AG20443 (cell line): ENCODE measurements at regions not wholly inside any gene's neighbourhood (a gene's known extent, or its start where the extent isn't known, plus 50 kb on each side); places are given as distances from the start of the nearest gene placed in this dataset.
"Not testable (repeated sequence)": the region's sequence is repeated elsewhere in the genome, so short reads cannot be mapped to it uniquely, and the experiment has no call there.

Experiments used
- DNase-seq: peaks from one replicate; pipeline ENCODE4 v3.0.0; 2012; ENCODE audit warnings: low spot score, mixed read lengths

DNA sequence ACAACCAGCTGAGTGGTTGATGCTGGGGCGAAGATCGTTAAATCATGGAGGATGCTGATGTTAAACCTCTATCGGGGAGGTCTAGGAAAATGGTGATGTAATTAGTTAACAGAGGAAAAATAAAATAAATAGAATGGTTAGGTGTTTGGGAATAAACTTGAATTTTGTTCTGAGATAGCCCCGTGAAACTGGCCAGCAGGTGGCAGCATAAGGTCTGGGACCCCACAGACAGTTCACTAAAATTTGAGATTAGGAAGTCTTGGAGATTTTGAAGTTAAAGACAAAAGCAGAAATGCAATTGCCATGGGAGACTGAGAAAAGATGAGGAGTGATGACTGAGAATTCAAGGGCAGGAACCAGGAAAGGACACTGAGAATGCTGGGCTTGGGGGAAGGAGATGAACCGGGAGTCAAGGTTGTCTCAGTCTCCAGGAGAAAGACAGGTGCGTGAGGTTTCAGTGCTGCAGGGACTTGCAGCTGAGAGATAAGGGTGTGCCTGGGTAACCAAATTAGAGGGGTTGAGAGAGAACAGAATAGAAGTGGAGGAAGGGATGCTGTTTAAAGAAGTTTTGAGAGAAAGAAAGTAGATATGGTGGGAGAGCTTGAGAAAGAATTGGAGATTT, 248.0 kb downstream of the ZNF92 start:
- DNase-seq: not testable (repeated sequence)

DNA sequence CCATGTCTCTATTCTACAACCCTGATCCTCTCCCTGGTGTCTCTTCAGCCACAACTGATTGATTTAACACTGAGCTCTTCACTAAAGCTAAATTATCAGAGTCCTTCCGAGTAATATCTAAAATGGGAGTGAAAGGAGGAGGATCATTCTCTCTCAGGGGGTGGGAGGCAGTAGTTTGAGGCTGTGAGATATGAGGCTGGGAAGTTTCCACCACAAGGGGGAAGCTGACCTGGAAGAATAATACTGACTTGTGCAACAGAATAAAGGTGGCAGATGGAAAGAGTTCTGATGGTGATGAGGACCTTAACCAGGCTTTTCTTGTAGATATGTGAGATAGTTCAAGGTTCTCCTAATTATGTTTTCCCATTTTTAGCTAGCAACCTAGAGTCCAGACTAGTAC, 241.6 kb upstream of the VKORC1L1 start:
- DNase-seq: not testable (repeated sequence)

DNA sequence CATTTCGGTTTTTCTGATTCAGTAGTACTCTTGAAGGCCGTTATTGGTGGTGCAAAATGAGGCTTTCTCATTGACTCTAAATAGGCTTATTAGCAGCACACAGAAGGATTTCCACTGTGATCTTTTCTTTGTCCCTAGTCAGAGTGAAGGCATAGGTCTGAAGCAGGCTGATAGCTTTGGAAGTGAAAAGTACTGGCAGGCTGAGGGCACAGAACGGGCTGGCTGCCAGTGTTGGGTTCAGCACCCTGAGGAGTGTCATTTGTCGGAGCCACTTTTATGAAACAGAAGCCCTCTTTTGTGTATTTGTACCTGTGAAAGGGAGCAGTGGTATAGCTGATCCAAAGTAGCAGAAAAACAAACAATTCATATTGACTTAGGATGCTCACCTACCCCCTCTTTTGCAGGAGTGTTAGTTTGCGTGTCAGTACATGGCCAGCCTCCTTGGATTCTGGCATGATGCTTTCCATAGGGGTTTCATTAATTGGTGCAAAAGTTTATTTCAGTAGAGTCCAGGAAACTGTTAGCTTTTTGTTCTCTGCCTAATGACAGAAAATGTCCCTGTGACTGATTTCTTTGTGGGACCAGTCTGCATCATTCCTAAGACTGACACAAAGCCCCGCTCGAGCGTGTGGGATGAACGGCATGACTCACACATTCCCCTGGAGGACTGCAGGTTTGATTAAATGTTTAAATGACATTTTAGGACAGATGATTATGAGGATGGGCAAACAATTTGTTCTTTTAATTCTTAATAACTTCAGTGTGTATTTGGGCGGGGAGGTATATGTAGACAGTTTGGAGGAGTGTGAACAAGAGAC, 239.1 kb upstream of the VKORC1L1 start:
- not testable (repeated sequence) for DNase-seq

DNA sequence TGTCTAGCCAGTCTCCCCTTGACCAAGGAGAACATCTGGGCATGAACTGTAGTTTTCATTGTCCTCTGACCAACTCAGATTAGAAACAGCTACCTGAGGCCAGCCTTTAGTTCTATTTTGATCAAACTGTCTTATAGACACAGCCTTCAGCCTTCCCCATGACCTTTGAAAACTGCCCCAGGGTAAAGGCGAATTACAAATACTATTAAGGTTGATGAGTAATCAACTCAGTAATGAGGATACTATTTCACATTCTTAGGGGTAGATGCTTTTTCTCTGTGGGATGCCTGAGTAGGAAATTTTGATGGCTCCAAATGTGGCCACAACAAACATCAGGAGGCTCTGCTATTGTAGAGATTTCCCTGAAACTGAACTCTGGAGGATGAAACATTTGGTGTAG, 234.0 kb upstream of the VKORC1L1 start:
- not testable (repeated sequence) for DNase-seq

DNA sequence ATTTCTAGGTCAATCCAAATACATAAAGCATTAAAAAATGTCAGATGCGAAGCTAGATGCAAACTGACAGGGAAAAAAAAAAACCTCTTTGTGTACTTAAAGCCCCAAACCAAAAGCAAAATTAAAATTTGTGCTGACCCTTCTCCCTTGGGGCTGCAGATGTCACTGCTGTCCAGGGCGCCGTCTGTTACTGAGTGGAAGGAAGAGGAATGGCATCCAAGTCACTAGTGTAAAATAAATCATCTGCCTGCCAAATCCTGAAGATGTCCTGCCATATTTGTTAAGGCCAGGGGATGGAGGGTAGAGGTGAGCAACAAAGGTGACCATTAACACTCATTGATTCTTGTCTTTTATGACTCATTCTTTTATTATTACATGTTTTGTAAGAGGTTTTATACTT, 233.2 kb upstream of the VKORC1L1 start:
- DNase-seq: not testable (repeated sequence)

DNA sequence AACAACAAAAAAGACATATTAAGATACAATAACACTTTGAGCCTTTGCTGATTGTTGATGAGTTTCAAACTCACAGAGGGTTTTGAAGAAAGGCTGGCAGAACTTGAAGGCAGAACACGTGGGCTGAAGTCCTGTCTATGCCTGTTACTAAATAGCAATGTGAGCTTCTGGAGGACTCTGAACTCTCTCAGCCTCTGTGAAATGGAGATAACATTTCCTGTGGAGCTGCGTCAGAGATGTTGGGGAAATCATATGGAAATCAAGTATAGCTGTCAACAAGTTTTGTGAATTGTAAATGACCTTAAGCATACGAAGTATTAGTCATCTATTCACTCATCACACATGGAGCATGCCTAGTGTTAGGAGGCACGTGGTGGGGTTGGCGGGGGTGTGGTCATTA, 229.4 kb upstream of the VKORC1L1 start:
- not testable (repeated sequence) for DNase-seq

DNA sequence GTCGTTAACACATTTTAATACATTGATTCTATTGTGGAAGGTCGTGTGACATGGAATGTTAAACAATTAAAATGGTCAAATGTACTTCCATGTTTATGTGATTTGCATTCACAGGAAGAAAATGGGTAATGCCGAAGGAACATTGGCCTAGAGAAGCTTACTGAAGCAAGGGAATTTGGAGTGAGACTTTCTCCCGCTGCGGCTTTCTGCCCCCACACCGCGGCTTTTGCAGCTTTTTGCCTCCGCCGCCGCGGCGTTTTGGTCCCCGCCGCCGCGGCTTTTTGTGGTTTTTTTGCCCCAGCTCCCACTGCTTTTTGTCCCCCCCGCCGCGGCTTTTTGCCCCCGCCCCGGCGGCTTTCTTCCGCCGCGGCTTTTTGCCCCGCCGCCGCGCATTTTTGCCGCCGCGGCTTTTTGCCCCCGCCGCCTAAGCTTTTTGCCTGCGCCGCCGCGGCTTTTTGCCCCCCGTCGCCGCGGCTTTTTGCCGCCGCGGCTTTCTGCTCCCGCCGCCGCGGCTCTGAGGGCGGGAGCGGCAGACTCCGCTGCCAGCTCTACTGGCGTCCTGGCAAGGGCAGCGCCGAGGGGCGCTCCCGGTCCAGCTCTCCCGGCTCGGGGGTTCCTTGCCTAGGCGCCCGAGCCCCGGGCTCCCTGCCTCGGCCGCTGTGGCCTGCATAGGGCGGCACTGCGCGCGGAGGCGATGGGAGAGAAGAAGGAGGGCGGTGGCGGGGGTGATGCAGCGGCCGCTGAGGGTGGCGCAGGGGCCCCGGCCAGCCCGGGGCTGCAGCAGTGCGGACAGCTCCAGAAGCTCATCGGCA, 225.5 kb upstream of the VKORC1L1 start:
- not testable (repeated sequence) for DNase-seq

DNA sequence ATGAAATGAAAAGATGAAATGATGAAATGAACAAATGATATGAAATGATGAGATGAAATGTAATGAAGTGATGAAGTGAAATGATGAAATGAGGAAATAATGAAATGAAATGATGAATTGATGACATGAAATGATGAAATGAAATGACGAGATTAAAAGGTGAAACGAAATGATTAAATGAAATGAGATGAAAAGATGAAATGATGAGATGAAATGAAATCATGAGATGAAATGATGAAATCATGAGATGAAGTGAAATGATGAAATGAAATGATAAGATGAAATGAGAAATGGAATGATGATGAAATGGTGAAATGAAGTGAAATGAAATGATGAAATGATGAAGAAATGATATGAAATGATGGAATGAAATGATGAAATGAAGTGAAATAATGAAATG, 221.7 kb upstream of the VKORC1L1 start:
- not testable (repeated sequence) for DNase-seq

DNA sequence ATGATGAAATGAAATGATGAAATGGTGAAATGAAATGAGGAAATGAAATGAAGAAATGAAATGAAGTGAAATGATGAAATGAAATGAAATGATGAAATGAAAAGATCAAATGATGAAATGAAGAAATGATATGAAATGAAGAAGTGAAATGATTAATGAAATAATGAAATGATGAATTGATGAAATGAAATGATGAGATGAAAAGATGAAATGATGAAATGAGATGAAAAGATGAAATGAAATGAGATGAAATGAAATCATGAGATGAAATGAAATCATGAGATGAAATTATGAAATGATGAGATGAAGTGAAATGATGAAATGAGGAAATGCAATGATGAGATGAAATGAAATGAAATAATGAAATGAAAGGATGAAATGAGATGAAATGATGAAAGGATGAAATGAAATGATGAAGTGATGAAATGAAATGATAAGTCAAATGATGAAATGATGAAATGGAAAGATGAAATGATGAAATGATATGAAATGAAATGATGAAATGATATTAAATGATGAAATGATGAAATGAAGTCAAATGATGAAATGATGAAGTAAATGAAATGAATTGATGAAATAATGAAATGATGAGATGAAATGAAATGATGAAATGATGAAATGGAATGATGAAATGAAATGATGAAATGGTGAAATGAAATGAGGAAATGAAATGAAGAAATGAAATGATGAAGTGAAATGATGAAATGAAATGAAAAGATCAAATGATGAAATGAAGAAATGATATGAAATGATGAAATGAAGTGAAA, 220.9 kb upstream of the VKORC1L1 start:
- not testable (repeated sequence) for DNase-seq

DNA sequence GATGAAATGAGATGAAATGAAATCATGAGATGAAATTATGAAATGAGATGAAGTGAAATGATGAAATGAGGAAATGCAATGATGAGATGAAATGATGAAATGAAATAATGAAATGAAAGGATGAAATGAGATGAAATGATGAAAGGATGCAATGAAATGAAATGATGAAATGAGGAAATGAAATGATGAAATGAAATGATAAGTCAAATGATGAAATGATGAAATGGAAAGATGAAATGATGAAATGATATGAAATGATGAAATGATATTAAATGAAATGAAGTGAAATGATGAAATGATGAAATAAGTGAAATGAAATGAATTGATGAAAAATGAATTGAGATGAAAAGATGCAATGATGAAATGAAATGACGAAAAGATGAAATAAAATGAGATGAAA, 220.2 kb upstream of the VKORC1L1 start:
- not testable (repeated sequence) for DNase-seq

DNA sequence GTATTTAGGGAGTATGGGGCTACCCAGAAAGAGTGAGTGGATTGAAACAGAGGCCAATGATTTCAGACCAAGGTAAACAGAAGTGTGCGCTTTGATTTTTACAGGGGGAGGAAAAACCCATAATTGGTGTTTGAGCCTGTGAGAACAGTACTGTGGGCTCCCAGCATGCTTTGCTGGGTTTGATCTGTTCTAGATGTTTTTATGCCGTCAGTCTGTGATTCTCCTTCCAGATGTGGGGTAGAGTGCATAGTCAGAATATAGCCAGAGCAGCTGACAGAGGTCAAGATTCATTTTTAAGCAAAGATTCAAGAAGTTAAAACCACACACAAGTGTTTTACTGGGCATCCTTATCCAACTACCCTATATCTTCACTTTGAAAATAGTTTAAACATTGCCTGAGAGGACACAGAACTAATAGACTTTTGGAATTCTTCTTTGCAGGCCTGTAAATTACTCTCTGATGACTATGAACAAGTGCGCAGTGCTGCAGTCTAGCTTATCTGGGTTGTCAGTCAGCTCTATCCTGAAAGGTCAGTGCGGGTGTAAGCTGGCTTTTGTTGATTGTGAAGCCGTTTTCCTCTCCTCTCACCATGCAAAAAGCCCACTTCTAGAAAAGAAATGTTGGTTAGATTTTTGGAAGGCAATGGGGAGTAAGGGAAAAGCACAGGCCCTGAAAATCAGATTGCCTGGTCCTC, 216.2 kb upstream of the VKORC1L1 start:
- not testable (repeated sequence) for DNase-seq

DNA sequence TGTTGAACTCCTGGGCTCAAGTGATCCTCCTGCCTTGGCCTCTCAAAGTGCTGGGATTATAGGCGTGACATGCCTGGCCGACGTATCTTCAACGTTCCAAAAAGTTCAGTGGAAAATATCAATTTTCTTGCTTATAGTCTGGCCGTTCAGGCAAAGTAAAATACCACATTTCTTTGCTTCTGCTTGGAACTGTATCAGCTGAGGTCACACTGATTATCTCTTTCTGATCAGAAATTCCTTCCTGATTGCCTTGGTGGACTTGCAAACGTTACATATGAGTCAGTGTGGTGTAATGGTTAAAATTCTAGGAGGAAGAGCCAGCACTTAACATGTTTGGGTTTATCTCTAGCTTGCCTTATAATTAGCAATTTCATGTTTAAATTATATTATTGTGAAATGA, 189.5 kb upstream of the VKORC1L1 start:
- DNase-seq: not testable (repeated sequence)

DNA sequence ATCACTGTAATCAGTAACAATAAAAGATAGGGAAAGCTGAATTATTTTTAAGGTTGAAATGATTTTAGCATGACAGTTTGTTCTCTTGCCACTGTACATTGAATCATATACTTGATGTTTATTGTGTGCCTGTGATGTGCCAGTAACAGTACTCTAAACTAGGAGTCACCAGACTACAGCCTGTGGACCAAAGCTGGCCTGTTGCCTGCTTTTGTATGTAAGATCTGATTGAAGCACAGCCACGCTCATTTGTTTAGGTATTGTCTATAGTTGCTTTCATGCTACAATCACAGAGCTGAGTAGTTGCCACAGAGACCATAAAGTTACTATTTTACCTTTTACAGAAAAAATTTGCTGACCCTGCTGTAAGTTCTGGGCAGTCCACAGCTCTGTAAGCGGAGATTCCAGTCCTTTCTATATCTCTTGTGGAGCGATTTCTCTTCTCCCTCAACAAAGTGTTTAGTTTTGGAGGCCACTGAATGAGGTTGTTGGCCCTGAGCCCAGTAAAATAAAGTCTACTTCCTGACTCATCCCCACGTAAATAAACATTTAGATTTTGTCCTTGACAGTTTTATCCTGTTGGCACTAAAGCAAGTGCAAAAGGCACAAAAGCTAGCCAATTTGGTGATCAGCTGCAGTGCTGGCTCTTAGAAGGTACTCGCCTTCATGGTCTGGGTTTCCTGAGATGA, 173.7 kb upstream of the VKORC1L1 start:
- not testable (repeated sequence) for DNase-seq

DNA sequence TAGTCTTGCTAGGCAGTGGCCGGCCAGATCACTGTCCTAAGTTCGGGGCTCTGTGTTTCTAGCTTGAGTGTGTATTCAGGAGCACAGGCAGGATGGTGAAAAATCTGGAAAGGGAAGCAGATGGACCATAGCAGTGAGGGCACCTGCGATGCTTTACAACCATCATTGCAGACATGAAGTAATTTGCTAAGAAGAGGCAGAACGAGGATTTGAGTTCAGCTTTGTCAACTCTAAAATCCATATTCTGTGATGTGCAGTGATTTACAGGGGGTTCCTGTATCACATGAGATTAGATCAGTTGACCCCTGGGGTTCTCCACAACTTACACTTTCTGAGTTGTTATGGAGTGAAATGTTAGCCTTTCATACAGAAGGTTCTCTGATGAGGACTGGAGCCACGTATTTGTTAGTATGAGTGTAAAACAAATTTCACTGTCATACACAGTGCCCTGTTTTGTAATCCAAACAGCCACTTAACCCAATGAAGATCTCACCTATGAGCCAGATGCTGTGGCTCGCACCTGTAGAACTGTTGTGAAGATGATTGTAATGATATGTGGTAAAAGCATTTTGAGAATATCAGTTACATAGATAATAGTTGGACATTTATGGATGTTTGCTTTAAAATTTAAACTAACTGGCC, 173.0 kb upstream of the VKORC1L1 start:
- not testable (repeated sequence) for DNase-seq

DNA sequence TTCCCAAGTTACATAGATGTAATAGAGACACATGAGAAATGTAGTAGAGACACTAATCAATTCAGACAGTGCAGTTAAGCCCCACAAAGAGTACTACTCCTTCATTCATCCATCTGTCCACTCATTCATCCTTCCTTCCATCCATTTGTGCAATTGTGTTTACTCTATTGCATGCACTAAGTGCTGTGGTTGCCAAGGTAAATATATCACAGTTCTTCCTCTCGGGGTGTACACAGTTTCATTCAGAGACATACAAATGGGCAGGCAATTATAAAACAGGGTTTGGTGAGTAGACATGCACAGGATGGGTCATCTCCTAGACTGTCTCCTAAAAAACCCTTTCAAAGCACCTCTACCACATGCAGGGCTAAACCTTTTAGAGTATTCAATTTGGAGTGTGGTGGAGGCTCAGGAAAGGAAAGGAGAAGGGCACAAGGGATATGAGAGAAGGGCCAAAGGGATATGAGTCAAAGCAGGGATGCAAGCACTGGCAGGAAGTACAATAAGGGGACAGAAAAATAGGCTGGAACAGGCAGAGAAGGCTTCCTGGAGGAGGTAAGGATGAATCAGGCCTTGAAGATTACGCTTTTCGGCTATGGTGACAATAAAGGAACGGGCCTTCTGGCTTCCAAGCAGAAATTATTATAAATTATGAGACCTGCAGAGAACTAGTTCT, 153.6 kb upstream of the VKORC1L1 start:
- not testable (repeated sequence) for DNase-seq

DNA sequence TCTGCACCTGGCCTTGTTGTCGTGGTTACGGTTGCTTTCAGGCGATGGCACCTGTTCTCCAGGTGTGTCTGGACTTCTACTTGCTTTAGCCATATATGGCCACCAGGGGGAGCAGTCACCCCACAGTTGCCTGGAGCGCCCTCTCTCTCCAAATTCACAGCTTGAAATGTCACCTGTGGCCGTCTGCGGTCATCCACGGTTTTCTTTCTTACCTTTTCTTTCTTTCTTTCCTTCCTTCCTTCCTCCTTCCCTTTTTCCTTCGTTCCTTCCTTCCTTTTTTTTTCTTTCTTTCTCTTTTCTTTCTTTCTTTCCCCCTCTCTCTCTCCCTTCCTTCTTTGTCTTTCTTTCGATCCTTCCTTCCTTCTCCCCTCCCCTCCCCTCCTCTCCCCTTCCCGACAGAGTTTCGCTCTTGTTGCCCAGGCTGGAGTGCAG, 150.5 kb upstream of the VKORC1L1 start:
- DNase-seq: peak; percentile 34

DNA sequence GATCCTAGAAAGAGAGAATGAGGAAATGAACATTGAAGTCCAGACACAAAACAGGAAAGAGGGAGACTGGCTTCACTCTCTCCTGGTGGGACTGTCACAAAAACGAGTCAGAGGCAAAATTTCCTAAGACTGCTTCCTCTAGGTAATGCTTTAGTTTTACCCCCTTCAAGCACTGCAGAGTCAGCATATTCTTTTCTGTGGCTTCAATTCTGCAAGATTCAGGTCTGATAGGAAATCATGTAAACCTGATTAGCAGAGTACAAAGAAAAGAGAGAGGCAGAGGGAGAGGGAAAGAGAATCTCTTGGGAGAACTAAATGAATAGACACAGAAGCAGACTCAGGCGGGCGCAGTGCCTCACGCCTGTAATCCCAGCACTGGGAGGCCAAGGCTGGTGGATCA, 145.7 kb upstream of the VKORC1L1 start:
- not testable (repeated sequence) for DNase-seq

DNA sequence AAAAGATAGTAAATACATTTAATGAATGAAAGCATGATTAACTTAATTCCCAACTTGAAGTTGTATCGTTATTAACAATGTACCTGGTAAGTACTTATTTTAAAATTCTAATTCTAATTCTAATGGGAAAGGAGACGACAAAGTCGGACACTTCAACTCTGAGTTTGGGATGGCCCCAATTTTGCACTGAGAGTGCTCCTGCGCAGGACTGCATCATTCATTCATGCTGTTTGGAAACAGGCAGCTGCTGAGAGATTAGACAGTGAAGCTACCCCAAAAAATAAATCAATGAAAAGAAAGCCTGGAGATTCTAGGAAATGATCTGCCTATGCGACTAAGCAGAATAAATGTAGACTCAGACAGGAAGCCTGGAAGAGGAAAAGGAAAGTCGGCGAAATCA, 141.7 kb upstream of the VKORC1L1 start:
- DNase-seq: no peak

DNA sequence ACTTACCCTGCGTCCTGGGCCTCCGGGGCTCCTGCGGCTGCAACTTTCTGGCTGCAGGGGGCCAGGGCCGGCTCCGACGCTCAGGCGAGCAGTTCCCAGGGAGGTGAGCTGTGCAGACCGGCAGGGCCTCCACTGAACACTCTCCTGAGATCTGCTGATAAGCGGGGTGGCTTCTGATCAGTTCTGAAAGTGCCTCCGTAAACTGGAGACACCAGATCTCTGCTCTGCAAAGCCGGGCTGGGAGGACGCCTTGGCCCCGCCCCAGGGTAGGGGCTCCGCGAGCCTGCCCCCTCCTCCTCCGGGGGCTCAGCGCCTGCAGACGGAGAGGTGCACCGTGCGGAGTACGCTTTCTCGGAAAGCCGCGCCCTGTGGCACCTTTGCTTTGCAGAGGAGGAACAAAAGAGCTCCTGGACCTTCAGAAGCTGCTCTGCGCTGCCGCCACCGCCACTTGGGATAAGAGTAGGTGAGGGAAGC, 141.3 kb upstream of the VKORC1L1 start:
- peak; percentile 34 for DNase-seq
